NB4 (cell line): ENCODE measurements at regions not wholly inside any gene's neighbourhood (a gene's known extent, or its start where the extent isn't known, plus 50 kb on each side); places are given as distances from the start of the nearest gene placed in this dataset.

ENCODE experiments used
- MYC ChIP-seq: IDR thresholded peaks from 2 replicates; pipeline ENCODE4 v1.6.1; 2011; ENCODE audit warnings: low read depth, low read length
- POLR2A ChIP-seq: IDR thresholded peaks from 2 replicates; pipeline ENCODE4 v1.6.1; 2011; ENCODE audit warnings: mild to moderate bottlenecking; ENCODE audit not compliant: insufficient read length; ENCODE audit errors: extremely low read depth
- TF ChIP-seq, protein P1 (sequence below): IDR thresholded peaks from one replicate; pipeline ENCODE4 v1.5.1; 2012; ENCODE audit warnings: low read depth, low read length
- TF ChIP-seq, protein P2 (sequence below): IDR thresholded peaks from 2 replicates; pipeline ENCODE4 v1.6.1; 2011; ENCODE audit warnings: low read depth, low read length

DNA sequence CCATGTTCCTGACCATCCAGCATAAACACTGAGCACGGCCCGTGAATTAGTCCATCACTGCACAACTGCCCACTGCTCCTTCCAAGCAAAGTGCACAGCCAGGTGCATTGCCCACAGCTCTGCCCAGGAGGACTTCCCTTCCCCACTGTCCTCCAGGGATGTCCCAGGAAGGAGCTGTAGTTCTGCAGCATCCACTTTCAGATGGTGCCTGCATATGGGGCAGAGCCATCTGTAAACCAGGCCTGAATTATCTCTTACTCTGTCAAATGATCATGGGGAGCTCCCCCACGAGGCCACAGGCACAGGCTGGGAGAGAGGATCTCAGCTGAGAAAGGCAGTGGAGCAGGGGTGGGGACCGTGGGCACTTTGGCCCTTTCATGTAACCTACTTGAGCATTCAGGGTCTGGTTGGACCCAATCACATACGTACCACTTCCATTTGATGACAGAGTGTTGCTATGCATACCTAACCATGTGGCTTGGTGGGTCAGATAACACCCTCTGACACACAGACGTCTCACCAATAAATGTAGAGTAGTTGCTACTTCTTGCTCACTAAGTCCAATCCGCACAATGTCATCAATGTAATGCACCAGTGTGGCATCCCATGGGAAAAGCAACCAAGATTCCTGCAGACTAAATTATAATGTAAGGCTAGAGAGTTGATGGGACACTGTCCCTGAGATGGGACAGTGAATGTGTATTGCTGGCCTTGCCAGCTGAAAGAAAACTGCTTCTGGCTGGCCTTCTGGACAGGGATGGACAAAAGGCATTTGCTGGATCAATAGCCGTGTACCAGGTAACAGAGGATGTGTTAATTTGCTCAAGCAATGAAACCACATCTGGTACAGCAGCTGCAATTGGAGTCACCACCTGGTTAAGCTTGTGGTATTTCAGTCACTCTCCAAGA, 113.8 kb upstream of the C14orf180 start:
- TF ChIP-seq, protein P1, sequence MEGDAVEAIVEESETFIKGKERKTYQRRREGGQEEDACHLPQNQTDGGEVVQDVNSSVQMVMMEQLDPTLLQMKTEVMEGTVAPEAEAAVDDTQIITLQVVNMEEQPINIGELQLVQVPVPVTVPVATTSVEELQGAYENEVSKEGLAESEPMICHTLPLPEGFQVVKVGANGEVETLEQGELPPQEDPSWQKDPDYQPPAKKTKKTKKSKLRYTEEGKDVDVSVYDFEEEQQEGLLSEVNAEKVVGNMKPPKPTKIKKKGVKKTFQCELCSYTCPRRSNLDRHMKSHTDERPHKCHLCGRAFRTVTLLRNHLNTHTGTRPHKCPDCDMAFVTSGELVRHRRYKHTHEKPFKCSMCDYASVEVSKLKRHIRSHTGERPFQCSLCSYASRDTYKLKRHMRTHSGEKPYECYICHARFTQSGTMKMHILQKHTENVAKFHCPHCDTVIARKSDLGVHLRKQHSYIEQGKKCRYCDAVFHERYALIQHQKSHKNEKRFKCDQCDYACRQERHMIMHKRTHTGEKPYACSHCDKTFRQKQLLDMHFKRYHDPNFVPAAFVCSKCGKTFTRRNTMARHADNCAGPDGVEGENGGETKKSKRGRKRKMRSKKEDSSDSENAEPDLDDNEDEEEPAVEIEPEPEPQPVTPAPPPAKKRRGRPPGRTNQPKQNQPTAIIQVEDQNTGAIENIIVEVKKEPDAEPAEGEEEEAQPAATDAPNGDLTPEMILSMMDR: no peak
- TF ChIP-seq POLR2A (no peak), MYC (no peak)
- TF ChIP-seq, protein P2, sequence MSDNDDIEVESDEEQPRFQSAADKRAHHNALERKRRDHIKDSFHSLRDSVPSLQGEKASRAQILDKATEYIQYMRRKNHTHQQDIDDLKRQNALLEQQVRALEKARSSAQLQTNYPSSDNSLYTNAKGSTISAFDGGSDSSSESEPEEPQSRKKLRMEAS: no peak
